VCaP (cell line): ENCODE measurements at regions not wholly inside any gene's neighbourhood (a gene's known extent, or its start where the extent isn't known, plus 50 kb on each side); places are given as distances from the start of the nearest gene placed in this dataset.

Source experiments
- H3K27ac ChIP-seq: fragments of 450-650 bp; 2 replicates; pipeline ENCODE4 v1.5.1; 2017
- TF ChIP-seq, protein P1 (sequence below): fragments of 450-650 bp; conservative IDR thresholded peaks from 2 replicates; pipeline ENCODE4 v1.5.1; 2017; ENCODE audit warnings: mild to moderate bottlenecking, moderate library complexity

DNA sequence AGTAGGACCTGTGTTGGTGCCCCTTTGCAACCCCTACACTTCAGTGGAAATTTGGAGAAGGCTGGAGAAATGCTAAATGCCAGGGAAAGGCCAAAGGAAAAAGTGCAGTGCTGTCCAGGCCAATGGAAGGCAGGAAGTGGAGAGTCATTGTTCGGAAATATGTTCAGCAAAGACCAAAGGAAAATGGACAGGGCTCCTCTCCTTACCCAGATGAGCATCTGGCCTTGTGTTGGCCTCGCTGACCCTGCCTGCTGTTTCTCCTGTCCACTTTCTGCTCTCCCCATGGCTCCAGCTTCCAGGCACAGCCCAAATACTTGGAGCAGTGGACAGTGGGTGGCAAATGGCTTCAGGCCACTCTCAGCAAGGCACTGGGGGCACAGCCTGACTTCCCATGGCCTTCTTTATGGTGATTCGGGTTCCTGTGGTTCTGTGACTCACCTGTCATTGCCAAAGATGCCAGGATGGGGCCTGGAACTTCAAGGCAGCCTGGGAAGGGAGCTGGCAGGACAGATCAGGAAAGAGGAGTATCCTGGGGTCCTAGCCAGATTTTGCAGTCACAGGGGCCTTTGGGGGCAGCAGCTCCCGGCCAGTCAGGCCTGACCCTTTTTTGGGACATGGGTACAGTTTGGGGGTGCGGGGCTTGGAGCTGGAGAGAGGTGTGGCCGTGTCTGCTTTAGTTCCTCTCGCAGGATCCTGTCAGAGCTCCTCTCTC, 190.9 kb upstream of the SLC24A3 start:
- TF ChIP-seq, protein P1, sequence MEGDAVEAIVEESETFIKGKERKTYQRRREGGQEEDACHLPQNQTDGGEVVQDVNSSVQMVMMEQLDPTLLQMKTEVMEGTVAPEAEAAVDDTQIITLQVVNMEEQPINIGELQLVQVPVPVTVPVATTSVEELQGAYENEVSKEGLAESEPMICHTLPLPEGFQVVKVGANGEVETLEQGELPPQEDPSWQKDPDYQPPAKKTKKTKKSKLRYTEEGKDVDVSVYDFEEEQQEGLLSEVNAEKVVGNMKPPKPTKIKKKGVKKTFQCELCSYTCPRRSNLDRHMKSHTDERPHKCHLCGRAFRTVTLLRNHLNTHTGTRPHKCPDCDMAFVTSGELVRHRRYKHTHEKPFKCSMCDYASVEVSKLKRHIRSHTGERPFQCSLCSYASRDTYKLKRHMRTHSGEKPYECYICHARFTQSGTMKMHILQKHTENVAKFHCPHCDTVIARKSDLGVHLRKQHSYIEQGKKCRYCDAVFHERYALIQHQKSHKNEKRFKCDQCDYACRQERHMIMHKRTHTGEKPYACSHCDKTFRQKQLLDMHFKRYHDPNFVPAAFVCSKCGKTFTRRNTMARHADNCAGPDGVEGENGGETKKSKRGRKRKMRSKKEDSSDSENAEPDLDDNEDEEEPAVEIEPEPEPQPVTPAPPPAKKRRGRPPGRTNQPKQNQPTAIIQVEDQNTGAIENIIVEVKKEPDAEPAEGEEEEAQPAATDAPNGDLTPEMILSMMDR: no peak

DNA sequence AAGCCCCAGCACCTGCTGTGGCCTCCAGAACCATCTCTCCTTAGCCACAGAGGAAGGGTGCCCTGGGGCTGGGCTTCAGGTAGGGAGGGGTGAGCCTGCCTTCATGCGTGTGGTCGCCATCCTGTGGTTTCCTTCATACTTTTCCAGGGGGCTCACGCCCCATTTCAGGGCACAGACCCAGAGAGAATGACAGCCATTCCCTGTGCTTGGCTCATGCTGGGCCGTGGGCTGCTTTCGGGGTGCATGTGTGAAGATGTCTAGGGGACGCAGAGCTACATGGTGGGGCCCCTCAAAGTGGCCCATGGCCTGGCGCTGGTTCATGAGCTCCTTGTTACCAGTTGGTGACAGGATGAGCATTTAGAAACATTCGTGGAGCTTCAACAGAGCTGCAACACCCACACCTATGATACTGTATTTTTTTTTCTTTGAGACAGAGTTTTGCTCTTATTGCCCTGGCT, 190.3 kb upstream of the SLC24A3 start:
- TF ChIP-seq, protein P1: no peak
- H3K27ac ChIP-seq: no peak overlapping the region

More for the DNA sequence above, 190.9 kb upstream of the SLC24A3 start:
- no peak overlapping the region for H3K27ac ChIP-seq

DNA sequence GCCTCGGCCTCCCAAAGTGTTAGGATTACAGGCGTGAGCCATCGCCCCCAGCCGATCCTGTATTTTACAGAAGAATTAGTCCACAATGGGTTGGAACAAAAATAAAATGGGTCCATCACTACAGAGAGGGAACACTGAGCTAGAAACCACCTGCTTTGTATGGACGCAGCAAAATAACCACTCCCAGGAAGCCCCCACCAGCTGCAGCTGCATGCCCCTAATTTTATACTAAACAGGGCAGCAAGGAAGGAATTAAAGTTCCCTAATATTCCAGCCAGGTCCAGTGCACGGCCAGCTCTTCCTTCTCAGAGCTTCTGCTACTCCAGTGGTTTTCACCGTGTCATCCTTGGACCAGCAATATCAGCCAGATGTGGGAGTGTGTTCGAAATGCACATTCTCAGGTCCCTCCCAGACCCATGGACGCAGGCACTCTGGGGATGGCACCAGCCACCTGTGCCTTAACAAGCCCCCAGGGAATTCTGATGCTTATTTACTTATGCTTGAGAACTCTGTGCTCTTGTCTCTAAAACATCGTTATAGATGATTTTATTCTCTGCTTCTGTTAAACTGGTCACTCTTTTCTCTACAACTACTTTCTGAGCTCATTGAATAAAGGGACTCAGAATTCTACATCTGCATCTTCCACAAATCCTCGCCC, 189.5 kb upstream of the SLC24A3 start:
- H3K27ac ChIP-seq: no peak overlapping the region
- TF ChIP-seq, protein P1: no peak

DNA sequence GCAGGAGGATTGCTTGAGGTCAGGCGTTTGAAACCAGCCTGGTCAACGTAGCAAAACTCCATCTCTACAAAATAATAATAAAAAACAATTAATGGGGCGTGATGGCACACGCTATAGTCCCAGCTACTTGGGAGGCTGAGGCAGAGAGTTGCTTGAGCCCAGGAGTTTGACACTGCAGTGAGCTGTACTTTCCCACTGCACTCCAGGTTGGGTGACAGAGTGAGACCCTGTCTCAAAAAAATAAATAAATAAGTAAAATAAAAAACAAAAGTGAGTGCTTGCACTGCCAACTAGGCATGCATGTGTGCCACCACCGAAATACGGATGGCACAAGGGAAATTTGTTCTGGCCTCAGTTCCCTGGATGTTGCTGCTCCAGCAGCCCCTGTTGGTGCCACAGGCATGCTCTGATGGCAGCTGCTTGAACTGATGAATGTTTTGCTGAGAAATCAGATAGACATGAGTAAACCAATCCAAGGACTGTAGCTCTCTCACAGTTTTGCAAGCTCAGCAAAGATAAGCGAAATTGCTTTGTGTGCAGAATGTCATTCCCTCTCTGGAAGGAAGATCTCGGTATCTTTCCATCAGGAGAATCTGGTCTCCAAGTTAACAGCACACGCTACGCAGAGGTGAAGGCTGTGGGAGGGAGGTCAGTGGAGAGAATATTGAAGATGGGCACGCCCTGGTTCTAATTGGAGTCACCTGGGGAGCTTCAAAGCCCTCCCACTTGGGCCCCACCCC, 188.0 kb upstream of the SLC24A3 start:
- TF ChIP-seq, protein P1: no peak
- no peak overlapping the region for H3K27ac ChIP-seq

DNA sequence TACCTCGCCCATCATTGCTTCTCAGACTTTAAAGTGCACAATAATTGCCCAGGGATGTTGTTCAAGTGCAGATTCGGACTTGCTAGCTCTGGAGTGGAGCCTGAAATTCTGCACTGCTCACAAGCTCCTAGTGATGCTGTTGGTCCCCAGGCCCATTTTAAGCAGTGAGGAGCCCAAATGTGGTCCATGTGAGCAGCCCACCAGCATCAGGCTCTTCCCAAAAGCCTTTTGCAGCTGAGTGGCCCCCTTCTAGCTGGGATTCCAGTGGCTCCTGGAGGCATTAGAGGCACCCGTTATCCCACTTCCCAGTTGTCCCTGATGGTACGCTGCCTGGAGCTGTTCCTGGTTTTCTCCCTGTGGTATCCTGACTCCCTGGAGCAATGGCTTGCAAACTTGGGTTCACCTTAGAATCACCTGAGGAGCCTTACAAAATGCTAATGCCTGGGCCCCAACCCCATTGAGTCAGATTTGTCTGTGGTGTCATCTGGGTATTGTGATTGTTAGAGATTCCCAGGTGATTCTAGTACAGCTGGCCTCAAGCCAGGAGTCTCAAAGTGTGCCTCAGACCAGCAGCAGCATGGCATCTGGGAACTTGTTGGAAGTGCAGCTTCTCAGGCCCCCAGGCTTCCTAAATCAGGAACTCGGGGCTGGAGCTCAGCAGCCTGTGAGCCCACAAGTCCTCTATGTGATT, 186.9 kb upstream of the SLC24A3 start:
- TF ChIP-seq, protein P1: no peak
- H3K27ac ChIP-seq: no peak overlapping the region

DNA sequence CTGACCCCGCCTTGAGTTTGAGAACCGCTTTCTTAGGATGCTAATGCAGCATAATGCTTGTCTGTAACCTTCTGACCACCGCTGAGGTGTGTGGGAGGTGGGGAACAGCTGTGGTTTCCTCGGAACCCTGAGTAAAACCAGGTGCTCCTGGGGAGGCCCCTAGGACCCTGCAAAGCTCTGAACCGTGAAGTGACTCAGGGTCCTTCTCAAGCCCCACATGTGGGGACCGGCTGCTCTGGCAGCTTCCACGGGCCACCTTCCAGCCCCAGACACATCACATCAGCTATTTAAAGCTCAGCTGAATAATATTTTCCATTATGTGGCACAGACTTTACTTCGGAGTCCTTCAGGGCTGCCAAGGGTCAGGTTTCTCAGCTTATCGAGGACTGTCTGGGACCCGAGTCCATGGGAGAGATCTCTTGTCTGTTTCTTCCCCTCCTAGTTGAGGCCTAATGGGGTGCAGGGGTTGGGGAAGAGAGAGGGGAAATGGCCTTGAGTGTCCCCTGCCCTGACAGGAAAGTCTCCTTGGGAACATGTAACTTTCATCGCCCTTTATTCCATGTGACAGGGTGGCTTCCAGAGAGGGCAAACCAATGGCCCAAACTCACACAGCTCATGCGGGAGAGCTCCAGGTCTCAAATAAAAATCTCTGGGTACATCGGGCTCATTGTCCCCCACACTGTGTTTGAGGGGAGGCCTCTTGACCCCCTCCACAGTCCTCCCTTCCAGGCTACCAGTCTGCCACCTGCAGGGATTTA, 186.1 kb upstream of the SLC24A3 start:
- TF ChIP-seq, protein P1: no peak
- no peak overlapping the region for H3K27ac ChIP-seq
